HEK293T (cell line): ENCODE measurements at regions not wholly inside any gene's neighbourhood (a gene's known extent, or its start where the extent isn't known, plus 50 kb on each side); places are given as distances from the start of the nearest gene placed in this dataset.

ENCODE experiments used
- CTCF ChIA-PET: fragments of 350-600 bp; formaldehyde crosslinking; extraction: SDS; loops from one replicate; lab custom pipeline; 2021; ENCODE audit warnings: antibody characterized with exemption, inconsistent platforms; lab: Yijun Ruan, JAX
- POLR2A ChIA-PET: fragments of 350-600 bp; formaldehyde crosslinking; extraction: SDS; loops from one replicate; lab custom pipeline; 2020; ENCODE audit warnings: antibody characterized with exemption, inconsistent platforms; lab: Yijun Ruan, JAX
- DNase-seq: peaks from one replicate; pipeline ENCODE4 v3.0.0; 2012; ENCODE audit warnings: mixed read lengths; ENCODE audit errors: extremely low spot score
- ARNT ChIP-seq: fragments of 450-650 bp; IDR thresholded peaks from 2 replicates; pipeline ENCODE4 v1.6.1; 2017; ENCODE audit warnings: mild to moderate bottlenecking
- BHLHE40 ChIP-seq: fragments of 450-650 bp; IDR thresholded peaks from 2 replicates; pipeline ENCODE4 v1.6.1; 2016; ENCODE audit warnings: mild to moderate bottlenecking, moderate library complexity, borderline replicate concordance
- CTBP1 ChIP-seq: fragments of 450-650 bp; IDR thresholded peaks from 2 replicates; pipeline ENCODE4 v1.6.1; 2016; ENCODE audit warnings: borderline replicate concordance
- ELF4 ChIP-seq: fragments of 450-650 bp; IDR thresholded peaks from 2 replicates; pipeline ENCODE4 v1.6.1; 2017; ENCODE audit warnings: antibody characterized with exemption
- FOXA1 ChIP-seq: fragments of 450-650 bp; IDR thresholded peaks from 2 replicates; pipeline ENCODE4 v1.6.1; 2016; ENCODE audit warnings: mild to moderate bottlenecking
- FOXK2 ChIP-seq: fragments of 450-650 bp; IDR thresholded peaks from 2 replicates; pipeline ENCODE4 v1.6.1; 2016; ENCODE audit warnings: mild to moderate bottlenecking
- FOXM1 ChIP-seq: fragments of 450-650 bp; IDR thresholded peaks from 2 replicates; pipeline ENCODE4 v1.6.1; 2017; ENCODE audit warnings: mild to moderate bottlenecking, borderline replicate concordance
- HDGF ChIP-seq: fragments of 450-650 bp; IDR thresholded peaks from 2 replicates; pipeline ENCODE4 v1.6.1; 2017; ENCODE audit warnings: antibody characterized with exemption, borderline replicate concordance
- L3MBTL2 ChIP-seq: fragments of 450-650 bp; conservative IDR thresholded peaks from 2 replicates; pipeline ENCODE4 v1.6.1; 2016; ENCODE audit warnings: mild to moderate bottlenecking
- LEF1 ChIP-seq: fragments of 450-650 bp; IDR thresholded peaks from 2 replicates; pipeline ENCODE4 v1.6.1; 2017; ENCODE audit warnings: mild to moderate bottlenecking, borderline replicate concordance
- NFRKB ChIP-seq: fragments of 450-650 bp; IDR thresholded peaks from 2 replicates; pipeline ENCODE4 v1.6.1; 2016; ENCODE audit warnings: mild to moderate bottlenecking, moderate library complexity
- PKNOX1 ChIP-seq: fragments of 450-650 bp; IDR thresholded peaks from 2 replicates; pipeline ENCODE4 v1.6.1; 2016
- SP1 ChIP-seq: fragments of 450-650 bp; IDR thresholded peaks from 2 replicates; pipeline ENCODE4 v1.6.1; 2017
- SUZ12 ChIP-seq: fragments of 450-650 bp; IDR thresholded peaks from 2 replicates; pipeline ENCODE4 v1.6.1; 2016; ENCODE audit warnings: mild to moderate bottlenecking
- TARDBP ChIP-seq: fragments of 450-650 bp; IDR thresholded peaks from 2 replicates; pipeline ENCODE4 v1.6.1; 2016
- ZNF384 ChIP-seq: fragments of 450-650 bp; IDR thresholded peaks from 2 replicates; pipeline ENCODE4 v1.6.1; 2016

DNA sequence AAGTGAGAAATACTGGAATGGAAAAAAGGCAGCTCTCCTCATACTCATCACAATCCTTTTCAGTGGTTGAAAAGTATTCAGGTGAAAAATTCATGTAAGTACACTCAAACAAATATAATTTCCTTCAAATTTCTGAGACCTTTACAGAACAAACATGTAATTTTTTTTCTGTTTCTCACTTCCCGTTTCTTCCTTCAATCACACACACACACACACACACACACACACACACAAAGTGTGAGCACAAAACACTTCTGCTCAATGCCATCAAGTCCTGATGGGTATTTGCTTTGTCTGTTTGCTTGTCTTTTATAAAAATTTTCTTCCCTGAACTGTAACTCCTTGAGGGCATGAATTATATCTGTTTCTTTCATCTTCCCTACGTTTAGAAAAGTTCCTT, 110.6 kb downstream of the LIG4 start:
- no peak for TF ChIP-seq NFRKB
- TF ChIP-seq FOXA1 = no peak
- TF ChIP-seq LEF1 = no peak
- TF ChIP-seq CTBP1 = no peak
- no peak for TF ChIP-seq HDGF
- TF ChIP-seq SUZ12 = no peak
- no peak for TF ChIP-seq FOXM1
- no peak for TF ChIP-seq L3MBTL2
- POLR2A ChIA-PET = no interaction called here
- no peak for DNase-seq
- CTCF ChIA-PET = no interaction called here

GRCh38 chr13:108102771-108103170, 112.6 kb downstream of the LIG4 start:
- TF ChIP-seq PKNOX1 (no peak), ELF4 (no peak), FOXK2 (no peak), SUZ12 (no peak), SP1 (no peak), ZNF384 (no peak), BHLHE40 (no peak), FOXM1 (no peak), CTBP1 (no peak), FOXA1 (no peak), HDGF (no peak), TARDBP (no peak), NFRKB (no peak), ARNT (no peak), LEF1 (no peak), L3MBTL2 (no peak)
- ChIA-PET CTCF (interaction anchor here (0.6 to 1.2 kb wide), 2 partner anchors 53 to 67 kb away, joined by 3 read pairs; no protein-coding TSS in a partner anchor), POLR2A (no interaction called here)
- DNase-seq = no peak

GRCh38 chr13:108096301-108096915, 118.9 kb downstream of the LIG4 start:
- TF ChIP-seq PKNOX1 = no peak
- no peak for TF ChIP-seq FOXK2
- TF ChIP-seq CTBP1 = no peak
- no peak for TF ChIP-seq SP1
- ChIA-PET POLR2A (no interaction called here), CTCF (no interaction called here)
- DNase-seq = no peak

GRCh38 chr13:108095036-108095435, 120.3 kb downstream of the LIG4 start:
- DNase-seq = no peak
- ChIA-PET POLR2A (no interaction called here), CTCF (no interaction called here)
- TF ChIP-seq NFRKB (no peak), PKNOX1 (no peak), CTBP1 (no peak), ZNF384 (no peak), FOXM1 (no peak), FOXA1 (no peak)

- DNase-seq = no peak
- CTCF ChIA-PET = no interaction called here
- POLR2A ChIA-PET = no interaction called here
- TF ChIP-seq FOXA1 (no peak), NFRKB (no peak), SP1 (no peak), BHLHE40 (no peak), ARNT (no peak), PKNOX1 (no peak), SUZ12 (no peak), LEF1 (no peak)
Measured at GRCh38 chr13:108093616-108094015, 121.7 kb downstream of the LIG4 start.

DNA sequence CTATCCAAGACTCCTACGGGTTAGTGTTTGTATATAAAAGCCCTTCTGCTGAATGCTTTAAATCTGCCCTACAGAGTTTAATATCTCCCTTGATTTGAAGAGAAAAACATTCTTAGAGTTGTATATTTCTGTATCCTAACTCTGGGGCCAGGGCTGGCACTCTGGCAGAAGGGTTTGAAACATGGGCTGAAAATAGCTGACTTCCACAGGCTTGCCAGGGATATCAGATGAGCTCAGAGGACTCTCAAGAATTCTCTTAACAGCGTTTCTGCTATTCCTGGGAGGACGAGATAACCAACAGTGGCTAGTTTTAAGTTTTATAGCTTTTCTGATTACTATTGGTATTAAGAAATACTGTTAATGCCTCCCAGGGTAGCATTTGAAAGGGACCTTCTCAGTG, 127.5 kb downstream of the LIG4 start:
- TF ChIP-seq ELF4 (no peak), FOXK2 (no peak), ARNT (no peak), CTBP1 (no peak), TARDBP (no peak), NFRKB (no peak), LEF1 (no peak), PKNOX1 (no peak), FOXA1 (no peak), BHLHE40 (no peak), L3MBTL2 (no peak), FOXM1 (no peak), SUZ12 (no peak)
- ChIA-PET POLR2A (no interaction called here), CTCF (no interaction called here)
- no peak for DNase-seq
